K562 (cell line): ENCODE measurements at regions not wholly inside any gene's neighbourhood (a gene's known extent, or its start where the extent isn't known, plus 50 kb on each side); places are given as distances from the start of the nearest gene placed in this dataset.

ENCODE experiments used
- ATAC-seq: fragments of 200-7000 bp; cut with Tn5 transposase; 3 replicates; pipeline ENCODE4 v1.9.1; 2020; ENCODE audit warnings: moderate library complexity
- BruUV-seq: library from RNA; stranded (reverse); fragments of 400-500 nt; replicated peaks from 2 replicates; lab custom pipeline; 2021; lab: Mats Ljungman, UMichigan
- CTCF ChIA-PET: fragments of 300-600 bp; formaldehyde crosslinking; extraction: SDS; loops from one replicate; lab custom pipeline; 2021; ENCODE audit warnings: low intra/inter-chr PET ratio; lab: Yijun Ruan, JAX
- POLR2A ChIA-PET: fragments of 300-600, 350-650 bp; sonication (Branson Sonifier 250); formaldehyde crosslinking; extraction: SDS; loops from one replicate; lab custom pipeline; 2021; ENCODE audit warnings: antibody characterized with exemption, inconsistent platforms; lab: Yijun Ruan, JAX
- DNase-seq, 4 experiments: peaks; one replicate each; pipeline versions ENCODE4 v3.0.0 to v3.0.0-alpha.2; 2011 to 2018; ENCODE audit warnings: low spot score in 3 of 4, mixed read lengths in 3 of 4; ENCODE audit errors: extremely low read depth in 1 of 4
- FAIRE-seq: peaks from 2 replicates; lab custom pipeline; 2011; peaks lifted over from hg19 to GRCh38; lab: Jason Lieb, UNC
- H2AFZ ChIP-seq: 2 replicates; pipeline ENCODE4 v1.6.0; 2011; ENCODE audit warnings: low read depth, low read length, control low read depth, inconsistent platforms
- H3K27ac ChIP-seq: fragments of 200-600 bp; 3 replicates; pipeline ENCODE4 v1.8.0; 2011; ENCODE audit warnings: low read depth, mild to moderate bottlenecking, control low read depth, inconsistent platforms, low read length, moderate library complexity, mixed read lengths; ENCODE audit errors: extremely low read depth
- H3K27me3 ChIP-seq, 2 experiments: fragments of 300-600 bp in 1 of 2; 2 replicates in 1 of 2; 3 replicates in 1 of 2; pipeline versions ENCODE4 v1.6.0 to v1.8.0; 2011; ENCODE audit warnings: inconsistent platforms in 2 of 2, low read length in 2 of 2, mild to moderate bottlenecking in 1 of 2, mixed read lengths in 1 of 2, moderate library complexity in 1 of 2; ENCODE audit not compliant: control insufficient read depth in 2 of 2, insufficient read depth in 2 of 2
- H3K36me3 ChIP-seq: fragments of 300-600 bp; 3 replicates; pipeline ENCODE4 v1.8.0; 2011; ENCODE audit warnings: mild to moderate bottlenecking, low read length, inconsistent platforms; ENCODE audit not compliant: control insufficient read depth, insufficient read depth
- H3K4me1 ChIP-seq, 2 experiments: fragments of 200-600 bp in 1 of 2; replicated peaks in 1 of 2; 2 replicates in 1 of 2; 3 replicates in 1 of 2; pipeline versions ENCODE4 v1.5.1 to v1.8.0; 2011; ENCODE audit warnings: inconsistent platforms in 2 of 2, low read length in 2 of 2, mild to moderate bottlenecking in 1 of 2, mixed read lengths in 1 of 2, moderate library complexity in 1 of 2; ENCODE audit not compliant: control insufficient read depth in 2 of 2, insufficient read depth in 2 of 2
- H3K4me2 ChIP-seq: 2 replicates; pipeline ENCODE4 v1.6.1; 2011; ENCODE audit warnings: low read length, control low read depth, inconsistent platforms, mixed read lengths; ENCODE audit not compliant: insufficient read depth
- H3K4me3 ChIP-seq: fragments of 200-600 bp; sonication (generic), shearing (Covaris generic); 2 replicates; pipeline ENCODE4 v1.5.1; 2016; ENCODE audit warnings: control low read depth, inconsistent platforms
- H3K79me2 ChIP-seq: fragments of 200-600 bp; 3 replicates; pipeline ENCODE4 v1.8.0; 2011; ENCODE audit warnings: low read length, inconsistent platforms; ENCODE audit not compliant: control insufficient read depth, insufficient read depth
- H3K9ac ChIP-seq, 2 experiments: 2 replicates each; pipeline versions ENCODE4 v1.6.0 to v1.6.1; 2011; ENCODE audit warnings: low read depth in 2 of 2, low read length in 2 of 2, control low read depth in 1 of 2, inconsistent platforms in 1 of 2, mild to moderate bottlenecking in 1 of 2, mixed read lengths in 1 of 2; ENCODE audit not compliant: insufficient read depth in 1 of 2
- H3K9me1 ChIP-seq: one replicate; pipeline ENCODE4 v1.6.0; 2011; ENCODE audit warnings: inconsistent platforms, mild to moderate bottlenecking, low read length, moderate library complexity; ENCODE audit not compliant: control insufficient read depth, insufficient read depth
- H3K9me3 ChIP-seq: replicated peaks from 2 replicates; pipeline ENCODE4 v1.5.1; 2011; ENCODE audit warnings: low read depth, low read length, inconsistent platforms; ENCODE audit not compliant: control insufficient read depth, insufficient read depth
- H4K20me1 ChIP-seq: replicated peaks from 2 replicates; pipeline ENCODE4 v1.6.1; 2011; ENCODE audit warnings: low read length, inconsistent platforms, mixed read lengths; ENCODE audit not compliant: control insufficient read depth, insufficient read depth
- CREB5 ChIP-seq: fragments of 250-450 bp; sonication (Bioruptor Pico); IDR thresholded peaks from 2 replicates; pipeline ENCODE4 v1.5.0; 2020; ENCODE audit warnings: mild to moderate bottlenecking
- CTCF ChIP-seq, 3 experiments: IDR thresholded peaks in 2 of 3; conservative IDR thresholded peaks in 1 of 3; 2 replicates each; pipeline ENCODE4 v1.5.1; 2011 to 2012; ENCODE audit warnings: low read length in 3 of 3, mild to moderate bottlenecking in 3 of 3, control low read depth in 2 of 3, improper control_type of control experiment in 1 of 3, inconsistent platforms in 1 of 3, low read depth in 1 of 3, mixed read lengths in 1 of 3, moderate library complexity in 1 of 3; ENCODE audit not compliant: insufficient read depth in 2 of 3
- RAD21 ChIP-seq, 2 experiments: fragments of 250-450 bp in 1 of 2; fragments of 450-650 bp in 1 of 2; sonication (Bioruptor Pico) in 1 of 2; formaldehyde crosslinking in 1 of 2; IDR thresholded peaks in 1 of 2; conservative IDR thresholded peaks in 1 of 2; 2 replicates each; pipeline versions ENCODE4 v1.4.0 to v1.8.0; 2020 to 2022; ENCODE audit warnings: mild to moderate bottlenecking in 2 of 2, moderate library complexity in 1 of 2
- WGBS: fragments of 100-300 bp; shearing (Covaris generic); methylation state at CpG from one replicate; pipeline ENCODE4 v1.1.6; 2016; ENCODE audit warnings: low coverage, mixed read lengths; ENCODE audit not compliant: insufficient coverage; ENCODE audit errors: missing lambda C conversion rate; 5-methylcytosine and 5-hydroxymethylcytosine counted together
- in situ Hi-C: fragments of 300-500 bp; cut with MboI; formaldehyde crosslinking; loops from 4 replicates; pipeline ENCODE4 v1.15.0; 2018; ENCODE audit warnings: inconsistent platforms, mixed read lengths
- intact Hi-C: fragments of 100-400 bp; cut with micrococcal nuclease; formaldehyde crosslinking; loops from 2 replicates; pipeline ENCODE4 v1.14.2; 2022

GRCh38 chr5:173530547-173530946 is 85.9 kb downstream of the BOD1 start:
- Histone ChIP-seq H3K9me1 (no peaks in the 10 kb centered on the region), H3K9ac (no peak overlapping the region), H4K20me1 (no peaks in the 10 kb centered on the region), H3K9me3 (no peaks in the 10 kb centered on the region), H3K4me3 (no peak overlapping the region)
- peak; percentile 86 for ATAC-seq
- peak; percentile 66 for FAIRE-seq
- intact Hi-C loops, result no loop called here
- TF ChIP-seq CTCF (IDR thresholded peaks at IDR 0.05 in 2 of 3, conservative IDR thresholded peaks at IDR 0.05 in 1 of 3; ENCODE audit: insufficient read depth in 2 of 3, low read depth in 1 of 3, low read length in 3 of 3) (peak; percentile 40 to 54 (median 42); a peak in 4 of 6 replicates), RAD21 (CRISPR knock-in tag; conservative IDR thresholded peaks at IDR 0.05 in 1 of 2, IDR thresholded peaks at IDR 0.05 in 1 of 2) (peak in 1 of 2 experiments; percentile 46; a peak in 2 of 4 replicates), CREB5 (CRISPR knock-in tag) (no peak)
- TF ChIP-seq, all 486 proteins: peak for 2
- BruUV-seq, result no TSS peak
- Histone ChIP-seq H3K4me1 (no peaks in the 10 kb centered on the region), H3K36me3 (no peaks in the 10 kb centered on the region), H3K27ac (no peak overlapping the region), H3K79me2 (no peaks in the 10 kb centered on the region), H3K27me3 (peaks cover 11 to 14% of the 10 kb centered on the region in 2 experiments; a peak in 4 of 5 replicates), H2AFZ (no peak overlapping the region), H3K4me2 (no peak overlapping the region)
- 0% methylated on average over 4 of the region's 4 CpGs for WGBS
- CTCF ChIA-PET, result no interaction called here
- in situ Hi-C loops, result no loop called here
- DNase-seq, result peak in 2 of 4 experiments; percentile 28 to 31
- POLR2A ChIA-PET, result interaction anchor here (0.9 kb wide), 1 partner anchor 48 kb away, joined by 3 read pairs; no protein-coding TSS in a partner anchor
